ENCODE measurements at regions not wholly inside any gene's neighbourhood (a gene's known extent, or its start where the extent isn't known, plus 50 kb on each side); places are given as distances from the start of the nearest gene placed in this dataset.

DNA sequence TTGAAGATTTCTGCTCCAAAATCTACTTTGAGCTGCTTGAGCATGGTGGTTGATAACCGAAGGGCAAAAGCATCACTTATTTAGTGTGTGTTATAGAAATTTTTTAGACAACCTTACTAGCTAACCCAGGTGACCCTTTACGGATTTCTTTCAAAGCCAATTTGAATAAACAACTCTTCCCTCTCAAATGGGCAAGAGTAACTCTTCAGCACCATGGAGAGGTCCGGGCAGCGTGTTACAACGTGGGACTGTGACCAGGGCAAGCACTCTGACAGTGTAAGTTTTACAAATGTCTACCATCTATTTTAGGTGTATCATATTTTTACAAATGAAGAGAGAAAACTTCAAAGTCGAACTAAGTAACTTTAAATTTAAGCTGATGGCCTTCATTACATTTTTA lies 471.8 kb downstream of the MFSD1 start:
- TF ChIP-seq, protein P1, sequence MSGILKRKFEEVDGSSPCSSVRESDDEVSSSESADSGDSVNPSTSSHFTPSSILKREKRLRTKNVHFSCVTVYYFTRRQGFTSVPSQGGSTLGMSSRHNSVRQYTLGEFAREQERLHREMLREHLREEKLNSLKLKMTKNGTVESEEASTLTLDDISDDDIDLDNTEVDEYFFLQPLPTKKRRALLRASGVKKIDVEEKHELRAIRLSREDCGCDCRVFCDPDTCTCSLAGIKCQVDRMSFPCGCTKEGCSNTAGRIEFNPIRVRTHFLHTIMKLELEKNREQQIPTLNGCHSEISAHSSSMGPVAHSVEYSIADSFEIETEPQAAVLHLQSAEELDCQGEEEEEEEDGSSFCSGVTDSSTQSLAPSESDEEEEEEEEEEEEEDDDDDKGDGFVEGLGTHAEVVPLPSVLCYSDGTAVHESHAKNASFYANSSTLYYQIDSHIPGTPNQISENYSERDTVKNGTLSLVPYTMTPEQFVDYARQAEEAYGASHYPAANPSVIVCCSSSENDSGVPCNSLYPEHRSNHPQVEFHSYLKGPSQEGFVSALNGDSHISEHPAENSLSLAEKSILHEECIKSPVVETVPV (CRISPR knock-in tag; IDR thresholded peaks at IDR 0.05) = no peak
- TF ChIP-seq, protein P2, sequence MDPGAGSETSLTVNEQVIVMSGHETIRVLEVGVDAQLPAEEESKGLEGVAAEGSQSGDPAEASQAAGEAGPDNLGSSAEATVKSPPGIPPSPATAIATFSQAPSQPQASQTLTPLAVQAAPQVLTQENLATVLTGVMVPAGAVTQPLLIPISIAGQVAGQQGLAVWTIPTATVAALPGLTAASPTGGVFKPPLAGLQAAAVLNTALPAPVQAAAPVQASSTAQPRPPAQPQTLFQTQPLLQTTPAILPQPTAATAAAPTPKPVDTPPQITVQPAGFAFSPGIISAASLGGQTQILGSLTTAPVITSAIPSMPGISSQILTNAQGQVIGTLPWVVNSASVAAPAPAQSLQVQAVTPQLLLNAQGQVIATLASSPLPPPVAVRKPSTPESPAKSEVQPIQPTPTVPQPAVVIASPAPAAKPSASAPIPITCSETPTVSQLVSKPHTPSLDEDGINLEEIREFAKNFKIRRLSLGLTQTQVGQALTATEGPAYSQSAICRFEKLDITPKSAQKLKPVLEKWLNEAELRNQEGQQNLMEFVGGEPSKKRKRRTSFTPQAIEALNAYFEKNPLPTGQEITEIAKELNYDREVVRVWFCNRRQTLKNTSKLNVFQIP (CRISPR knock-in tag; IDR thresholded peaks at IDR 0.05; ENCODE audit: borderline replicate concordance, low read depth) = no peak
- TF ChIP-seq, protein P3, sequence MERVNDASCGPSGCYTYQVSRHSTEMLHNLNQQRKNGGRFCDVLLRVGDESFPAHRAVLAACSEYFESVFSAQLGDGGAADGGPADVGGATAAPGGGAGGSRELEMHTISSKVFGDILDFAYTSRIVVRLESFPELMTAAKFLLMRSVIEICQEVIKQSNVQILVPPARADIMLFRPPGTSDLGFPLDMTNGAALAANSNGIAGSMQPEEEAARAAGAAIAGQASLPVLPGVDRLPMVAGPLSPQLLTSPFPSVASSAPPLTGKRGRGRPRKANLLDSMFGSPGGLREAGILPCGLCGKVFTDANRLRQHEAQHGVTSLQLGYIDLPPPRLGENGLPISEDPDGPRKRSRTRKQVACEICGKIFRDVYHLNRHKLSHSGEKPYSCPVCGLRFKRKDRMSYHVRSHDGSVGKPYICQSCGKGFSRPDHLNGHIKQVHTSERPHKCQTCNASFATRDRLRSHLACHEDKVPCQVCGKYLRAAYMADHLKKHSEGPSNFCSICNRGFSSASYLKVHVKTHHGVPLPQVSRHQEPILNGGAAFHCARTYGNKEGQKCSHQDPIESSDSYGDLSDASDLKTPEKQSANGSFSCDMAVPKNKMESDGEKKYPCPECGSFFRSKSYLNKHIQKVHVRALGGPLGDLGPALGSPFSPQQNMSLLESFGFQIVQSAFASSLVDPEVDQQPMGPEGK (CRISPR knock-in tag; IDR thresholded peaks at IDR 0.05; ENCODE audit: borderline replicate concordance) = no peak
- TF ChIP-seq TCF4 (CRISPR knock-in tag; IDR thresholded peaks at IDR 0.05; ENCODE audit: borderline replicate concordance) (no peak), TOX (CRISPR knock-in tag; IDR thresholded peaks at IDR 0.05; ENCODE audit: borderline replicate concordance) (no peak), RARB (CRISPR knock-in tag; IDR thresholded peaks at IDR 0.05) (no peak), ZFP3 (CRISPR knock-in tag; IDR thresholded peaks at IDR 0.05) (no peak), PPARA (CRISPR knock-in tag; IDR thresholded peaks at IDR 0.05; ENCODE audit: borderline replicate concordance) (no peak)

Data from SK-N-SH treated with all-trans-retinoic acid at 6 μM for 48 hours (cell line).